ENCODE measurements at regions not wholly inside any gene's neighbourhood (a gene's known extent, or its start where the extent isn't known, plus 50 kb on each side); places are given as distances from the start of the nearest gene placed in this dataset.

DNA sequence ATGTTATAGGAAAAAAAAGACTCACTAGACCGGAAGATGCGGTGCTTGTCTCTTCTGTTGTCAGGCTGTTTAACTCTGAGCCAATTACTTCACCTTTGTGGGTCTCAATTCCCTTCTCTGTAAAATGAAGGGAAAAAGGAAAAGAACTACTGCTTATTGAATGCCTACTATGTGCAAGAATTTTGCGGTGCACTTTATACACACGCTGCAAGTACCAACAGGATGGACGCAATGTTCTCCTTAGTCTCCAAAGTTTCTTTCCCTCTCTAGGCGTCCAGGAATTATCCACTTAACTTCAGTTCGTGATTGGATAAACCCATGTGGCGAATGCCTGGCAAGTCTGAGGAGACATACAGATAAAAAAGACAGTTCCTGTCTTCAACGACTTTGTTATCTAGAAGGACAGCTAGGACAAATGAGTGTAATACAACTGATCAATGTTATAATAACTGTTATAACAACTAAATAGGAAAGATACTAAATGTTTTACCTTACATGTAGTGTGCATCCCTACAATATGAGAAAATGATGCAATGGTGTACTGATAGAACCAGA, 69.0 kb upstream of the JARID2 start:
- BruUV-seq (replicated peaks) = no TSS peak
- in situ Hi-C loops (cut with HindIII; ENCODE audit: low pct_unique_long_range_greater_than_20kb, low sequenced_read_pairs) = no loop called here
- TF ChIP-seq, protein P1, sequence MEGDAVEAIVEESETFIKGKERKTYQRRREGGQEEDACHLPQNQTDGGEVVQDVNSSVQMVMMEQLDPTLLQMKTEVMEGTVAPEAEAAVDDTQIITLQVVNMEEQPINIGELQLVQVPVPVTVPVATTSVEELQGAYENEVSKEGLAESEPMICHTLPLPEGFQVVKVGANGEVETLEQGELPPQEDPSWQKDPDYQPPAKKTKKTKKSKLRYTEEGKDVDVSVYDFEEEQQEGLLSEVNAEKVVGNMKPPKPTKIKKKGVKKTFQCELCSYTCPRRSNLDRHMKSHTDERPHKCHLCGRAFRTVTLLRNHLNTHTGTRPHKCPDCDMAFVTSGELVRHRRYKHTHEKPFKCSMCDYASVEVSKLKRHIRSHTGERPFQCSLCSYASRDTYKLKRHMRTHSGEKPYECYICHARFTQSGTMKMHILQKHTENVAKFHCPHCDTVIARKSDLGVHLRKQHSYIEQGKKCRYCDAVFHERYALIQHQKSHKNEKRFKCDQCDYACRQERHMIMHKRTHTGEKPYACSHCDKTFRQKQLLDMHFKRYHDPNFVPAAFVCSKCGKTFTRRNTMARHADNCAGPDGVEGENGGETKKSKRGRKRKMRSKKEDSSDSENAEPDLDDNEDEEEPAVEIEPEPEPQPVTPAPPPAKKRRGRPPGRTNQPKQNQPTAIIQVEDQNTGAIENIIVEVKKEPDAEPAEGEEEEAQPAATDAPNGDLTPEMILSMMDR (IDR thresholded peaks at IDR 0.05) = no peak
- DNase-seq (ENCODE audit: low read depth, low spot score) (no peak), ATAC-seq (no peak)
- no peaks in the 10 kb centered on the region for H3K27me3 ChIP-seq (ENCODE audit: control insufficient read depth, insufficient read depth, low read length)
- H3K36me3 ChIP-seq (ENCODE audit: control insufficient read depth, insufficient read depth, low read length) = no peaks in the 10 kb centered on the region
- no peak overlapping the region for H3K27ac ChIP-seq (ENCODE audit: low read length)
- CTCF ChIA-PET = no interaction called here
- H3K4me3 ChIP-seq (ENCODE audit: low read depth in 2 of 2, low read length in 2 of 2) = no peak overlapping the region
- no peaks in the 10 kb centered on the region for H3K9me3 ChIP-seq (ENCODE audit: control insufficient read depth, insufficient read depth, low read depth, low read length)
- intact Hi-C loops (cut with micrococcal nuclease; ENCODE audit: unreplicated experiment) = no loop called here
- no peaks in the 10 kb centered on the region for H3K4me1 ChIP-seq (ENCODE audit: control insufficient read depth, insufficient read depth, low read length)
- POLR2A ChIA-PET = no interaction called here

DNA sequence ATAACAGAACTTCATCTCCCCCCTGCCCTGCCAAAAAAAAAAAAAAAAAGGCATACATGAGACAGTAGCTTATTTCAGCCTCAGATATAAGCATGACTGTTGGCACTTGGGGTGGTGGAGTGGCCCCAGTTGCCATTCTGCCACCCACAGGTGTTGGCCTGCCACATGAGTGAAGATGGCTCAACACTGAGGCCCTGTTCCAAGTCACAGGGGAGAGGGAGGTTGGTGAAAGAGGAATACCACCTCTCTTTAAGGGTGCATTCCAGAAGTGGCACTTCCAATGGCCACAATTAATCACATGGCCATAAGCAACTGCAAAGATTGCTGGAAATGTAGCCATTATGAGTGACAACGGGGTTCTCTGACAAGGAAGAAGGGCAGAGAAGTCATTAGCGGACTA, 61.9 kb upstream of the JARID2 start:
- no peak overlapping the region for H3K4me3 ChIP-seq (ENCODE audit: low read depth in 2 of 2, low read length in 2 of 2)
- H3K4me1 ChIP-seq (ENCODE audit: control insufficient read depth, insufficient read depth, low read length) = no peaks in the 10 kb centered on the region
- H3K27me3 ChIP-seq (ENCODE audit: control insufficient read depth, insufficient read depth, low read length) = no peaks in the 10 kb centered on the region
- no peak for ATAC-seq
- ChIA-PET POLR2A (no interaction called here), CTCF (no interaction called here)
- H3K27ac ChIP-seq (ENCODE audit: low read length) = no peak overlapping the region
- TF ChIP-seq SIN3A (IDR thresholded peaks at IDR 0.05; ENCODE audit: borderline replicate concordance, insufficient read depth, low read depth, low read length) = no peak
- TF ChIP-seq, protein P1 (IDR thresholded peaks at IDR 0.05) = no peak
- TF ChIP-seq, protein P2, sequence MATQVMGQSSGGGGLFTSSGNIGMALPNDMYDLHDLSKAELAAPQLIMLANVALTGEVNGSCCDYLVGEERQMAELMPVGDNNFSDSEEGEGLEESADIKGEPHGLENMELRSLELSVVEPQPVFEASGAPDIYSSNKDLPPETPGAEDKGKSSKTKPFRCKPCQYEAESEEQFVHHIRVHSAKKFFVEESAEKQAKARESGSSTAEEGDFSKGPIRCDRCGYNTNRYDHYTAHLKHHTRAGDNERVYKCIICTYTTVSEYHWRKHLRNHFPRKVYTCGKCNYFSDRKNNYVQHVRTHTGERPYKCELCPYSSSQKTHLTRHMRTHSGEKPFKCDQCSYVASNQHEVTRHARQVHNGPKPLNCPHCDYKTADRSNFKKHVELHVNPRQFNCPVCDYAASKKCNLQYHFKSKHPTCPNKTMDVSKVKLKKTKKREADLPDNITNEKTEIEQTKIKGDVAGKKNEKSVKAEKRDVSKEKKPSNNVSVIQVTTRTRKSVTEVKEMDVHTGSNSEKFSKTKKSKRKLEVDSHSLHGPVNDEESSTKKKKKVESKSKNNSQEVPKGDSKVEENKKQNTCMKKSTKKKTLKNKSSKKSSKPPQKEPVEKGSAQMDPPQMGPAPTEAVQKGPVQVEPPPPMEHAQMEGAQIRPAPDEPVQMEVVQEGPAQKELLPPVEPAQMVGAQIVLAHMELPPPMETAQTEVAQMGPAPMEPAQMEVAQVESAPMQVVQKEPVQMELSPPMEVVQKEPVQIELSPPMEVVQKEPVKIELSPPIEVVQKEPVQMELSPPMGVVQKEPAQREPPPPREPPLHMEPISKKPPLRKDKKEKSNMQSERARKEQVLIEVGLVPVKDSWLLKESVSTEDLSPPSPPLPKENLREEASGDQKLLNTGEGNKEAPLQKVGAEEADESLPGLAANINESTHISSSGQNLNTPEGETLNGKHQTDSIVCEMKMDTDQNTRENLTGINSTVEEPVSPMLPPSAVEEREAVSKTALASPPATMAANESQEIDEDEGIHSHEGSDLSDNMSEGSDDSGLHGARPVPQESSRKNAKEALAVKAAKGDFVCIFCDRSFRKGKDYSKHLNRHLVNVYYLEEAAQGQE (IDR thresholded peaks at IDR 0.05; ENCODE audit: insufficient read depth in 1 of 2, low read depth in 2 of 2, low read length in 1 of 2) = no peak
- TF ChIP-seq POLR2AphosphoS5 (IDR thresholded peaks at IDR 0.05; ENCODE audit: low read depth, low read length) = no peak
- no peak for TF ChIP-seq TCF7L2 (IDR thresholded peaks at IDR 0.05; ENCODE audit: low read depth, low read length)
- H3K36me3 ChIP-seq (ENCODE audit: control insufficient read depth, insufficient read depth, low read length) = no peaks in the 10 kb centered on the region
- in situ Hi-C loops (cut with HindIII; ENCODE audit: low pct_unique_long_range_greater_than_20kb, low sequenced_read_pairs) (no loop called here), intact Hi-C loops (cut with micrococcal nuclease; ENCODE audit: unreplicated experiment) (no loop called here)
- no TSS peak for BruUV-seq (replicated peaks)
- DNase-seq (ENCODE audit: low read depth, low spot score) = no peak
- H3K9me3 ChIP-seq (ENCODE audit: control insufficient read depth, insufficient read depth, low read depth, low read length) = no peaks in the 10 kb centered on the region
